ENCODE measurements at regions not wholly inside any gene's neighbourhood (a gene's known extent, or its start where the extent isn't known, plus 50 kb on each side); places are given as distances from the start of the nearest gene placed in this dataset.
"Not testable (repeated sequence)": the region's sequence is repeated elsewhere in the genome, so short reads cannot be mapped to it uniquely, and the experiment has no call there.

DNA sequence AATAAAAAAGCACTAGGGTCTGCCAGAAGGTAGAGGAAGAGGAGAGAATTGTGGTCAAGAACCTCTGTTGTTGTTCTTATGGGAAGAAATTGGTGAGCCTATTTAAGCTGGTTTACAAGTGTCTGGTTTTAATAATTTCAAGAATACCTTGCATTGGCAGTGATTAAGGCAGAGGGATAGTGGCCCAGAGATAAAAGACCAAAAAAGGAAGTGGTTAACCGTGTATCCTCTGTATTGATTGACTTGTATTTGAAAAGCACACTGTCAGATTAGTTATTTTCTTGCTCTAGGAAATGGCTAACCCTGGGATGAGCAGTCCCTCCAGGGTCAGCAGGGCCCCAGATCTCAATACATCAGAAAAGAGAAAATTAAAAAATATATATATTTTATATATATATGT lies 190.1 kb downstream of the SPIN4 start:
- H3K27ac Mint-ChIP-seq (ENCODE audit: unreplicated experiment); H3K27me3 Mint-ChIP-seq (ENCODE audit: low read depth); H3K4me1 Mint-ChIP-seq; H3K36me3 Mint-ChIP-seq (ENCODE audit: low read depth); H3K9me3 Mint-ChIP-seq; H3K4me3 Mint-ChIP-seq; DNase-seq (ENCODE audit: low read depth, low spot score): not testable (repeated sequence)

DNA sequence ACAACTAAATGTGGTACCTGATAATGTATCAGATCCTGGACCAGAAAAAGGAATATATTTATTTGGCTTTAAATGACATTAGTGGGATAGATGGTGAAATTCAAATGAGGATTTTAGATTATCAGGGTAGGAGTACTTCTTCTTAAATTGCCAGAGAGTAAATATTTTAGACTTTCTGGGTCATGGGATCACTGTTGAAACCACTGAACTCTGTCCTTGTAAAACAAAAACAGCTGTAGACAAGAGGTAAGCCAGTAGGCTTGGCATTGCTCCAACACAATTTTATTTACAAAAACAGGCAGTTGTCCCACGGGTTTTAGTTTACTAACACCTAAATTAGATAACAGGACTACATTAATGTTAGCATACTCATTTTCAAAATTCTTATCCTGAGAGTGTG lies 190.8 kb downstream of the SPIN4 start:
- H3K9me3 Mint-ChIP-seq; H3K27ac Mint-ChIP-seq (ENCODE audit: unreplicated experiment); H3K4me1 Mint-ChIP-seq; H3K4me3 Mint-ChIP-seq; DNase-seq (ENCODE audit: low read depth, low spot score); H3K36me3 Mint-ChIP-seq (ENCODE audit: low read depth); H3K27me3 Mint-ChIP-seq (ENCODE audit: low read depth): not testable (repeated sequence)

- not testable (repeated sequence) for H3K36me3 Mint-ChIP-seq (ENCODE audit: low read depth); DNase-seq (ENCODE audit: low read depth, low spot score); H3K27me3 Mint-ChIP-seq (ENCODE audit: low read depth); H3K4me1 Mint-ChIP-seq; H3K9me3 Mint-ChIP-seq; H3K27ac Mint-ChIP-seq (ENCODE audit: unreplicated experiment); H3K4me3 Mint-ChIP-seq
These were observed 205.6 kb downstream of the SPIN4 start for GRCh38 chrX:63145526-63145925.

DNA sequence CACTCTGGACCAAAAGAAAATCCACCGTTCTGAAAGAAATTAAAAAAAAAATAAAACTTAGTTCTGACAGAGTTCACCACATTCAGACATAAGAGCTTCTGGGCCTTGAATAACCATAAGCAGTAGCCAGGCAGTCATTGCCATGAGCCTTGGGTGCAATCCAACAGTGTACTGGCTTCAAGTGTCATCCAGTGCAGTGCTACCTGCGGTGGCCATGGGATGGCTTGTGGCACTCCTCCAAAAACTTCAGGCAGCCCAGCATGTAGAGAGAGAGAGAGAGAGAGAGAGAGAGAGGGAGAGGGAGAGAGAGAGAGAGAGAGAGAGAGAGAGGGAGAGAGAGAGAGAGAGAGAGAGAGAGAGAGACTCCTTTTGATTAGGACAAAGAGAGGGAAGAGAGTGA lies 208.5 kb downstream of the SPIN4 start:
- H3K36me3 Mint-ChIP-seq (ENCODE audit: low read depth); DNase-seq (ENCODE audit: low read depth, low spot score); H3K9me3 Mint-ChIP-seq; H3K27ac Mint-ChIP-seq (ENCODE audit: unreplicated experiment); H3K27me3 Mint-ChIP-seq (ENCODE audit: low read depth); H3K4me3 Mint-ChIP-seq; H3K4me1 Mint-ChIP-seq: not testable (repeated sequence)

- not testable (repeated sequence) for H3K4me3 Mint-ChIP-seq; H3K4me1 Mint-ChIP-seq; H3K27ac Mint-ChIP-seq (ENCODE audit: unreplicated experiment); H3K9me3 Mint-ChIP-seq; H3K27me3 Mint-ChIP-seq (ENCODE audit: low read depth); H3K36me3 Mint-ChIP-seq (ENCODE audit: low read depth); DNase-seq (ENCODE audit: low read depth, low spot score)
These were observed 215.3 kb downstream of the SPIN4 start for GRCh38 chrX:63135859-63136258.

DNA sequence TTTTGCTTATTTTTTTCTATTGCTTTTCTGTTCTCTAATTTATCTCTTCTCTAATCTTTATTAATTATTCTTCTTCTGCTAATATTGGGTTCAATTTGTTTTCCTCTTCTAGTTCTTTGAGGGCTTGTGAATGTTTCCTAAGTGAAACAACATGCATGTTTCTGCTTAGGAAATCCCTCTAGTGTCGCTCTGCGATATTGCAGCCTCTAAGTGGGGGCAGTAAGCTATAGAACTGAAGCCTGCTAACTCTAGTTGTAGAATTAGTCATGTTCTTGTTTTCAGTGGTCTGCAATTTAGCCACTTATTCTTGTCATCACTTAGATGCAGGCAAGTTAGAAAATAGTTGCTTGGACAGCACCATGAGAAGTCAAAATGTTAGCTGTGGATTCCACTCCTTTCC lies 222.6 kb downstream of the SPIN4 start:
- TF ChIP-seq, protein P1, sequence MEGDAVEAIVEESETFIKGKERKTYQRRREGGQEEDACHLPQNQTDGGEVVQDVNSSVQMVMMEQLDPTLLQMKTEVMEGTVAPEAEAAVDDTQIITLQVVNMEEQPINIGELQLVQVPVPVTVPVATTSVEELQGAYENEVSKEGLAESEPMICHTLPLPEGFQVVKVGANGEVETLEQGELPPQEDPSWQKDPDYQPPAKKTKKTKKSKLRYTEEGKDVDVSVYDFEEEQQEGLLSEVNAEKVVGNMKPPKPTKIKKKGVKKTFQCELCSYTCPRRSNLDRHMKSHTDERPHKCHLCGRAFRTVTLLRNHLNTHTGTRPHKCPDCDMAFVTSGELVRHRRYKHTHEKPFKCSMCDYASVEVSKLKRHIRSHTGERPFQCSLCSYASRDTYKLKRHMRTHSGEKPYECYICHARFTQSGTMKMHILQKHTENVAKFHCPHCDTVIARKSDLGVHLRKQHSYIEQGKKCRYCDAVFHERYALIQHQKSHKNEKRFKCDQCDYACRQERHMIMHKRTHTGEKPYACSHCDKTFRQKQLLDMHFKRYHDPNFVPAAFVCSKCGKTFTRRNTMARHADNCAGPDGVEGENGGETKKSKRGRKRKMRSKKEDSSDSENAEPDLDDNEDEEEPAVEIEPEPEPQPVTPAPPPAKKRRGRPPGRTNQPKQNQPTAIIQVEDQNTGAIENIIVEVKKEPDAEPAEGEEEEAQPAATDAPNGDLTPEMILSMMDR (conservative IDR thresholded peaks at IDR 0.05): peak; percentile 40
- Mint-ChIP-seq H3K9me3 (peaks cover 13% of the 10 kb centered on the region), H3K27me3 (ENCODE audit: low read depth) (no peaks in the 10 kb centered on the region), H3K4me1 (no peaks in the 10 kb centered on the region), H3K27ac (ENCODE audit: unreplicated experiment) (no peak overlapping the region), H3K4me3 (no peak overlapping the region), H3K36me3 (ENCODE audit: low read depth) (peaks cover 3% of the 10 kb centered on the region)
- DNase-seq (ENCODE audit: low read depth, low spot score): no peak

GRCh38 chrX:63115196-63115595 lies 235.9 kb downstream of the SPIN4 start:
- Mint-ChIP-seq H3K4me1 (no peaks in the 10 kb centered on the region), H3K36me3 (ENCODE audit: low read depth) (peaks cover 3% of the 10 kb centered on the region), H3K27ac (ENCODE audit: unreplicated experiment) (no peak overlapping the region), H3K9me3 (peaks cover 18% of the 10 kb centered on the region), H3K4me3 (no peak overlapping the region), H3K27me3 (ENCODE audit: low read depth) (no peaks in the 10 kb centered on the region)
- DNase-seq (ENCODE audit: low read depth, low spot score): no peak
- TF ChIP-seq, protein P1 (conservative IDR thresholded peaks at IDR 0.05): no peak

DNA sequence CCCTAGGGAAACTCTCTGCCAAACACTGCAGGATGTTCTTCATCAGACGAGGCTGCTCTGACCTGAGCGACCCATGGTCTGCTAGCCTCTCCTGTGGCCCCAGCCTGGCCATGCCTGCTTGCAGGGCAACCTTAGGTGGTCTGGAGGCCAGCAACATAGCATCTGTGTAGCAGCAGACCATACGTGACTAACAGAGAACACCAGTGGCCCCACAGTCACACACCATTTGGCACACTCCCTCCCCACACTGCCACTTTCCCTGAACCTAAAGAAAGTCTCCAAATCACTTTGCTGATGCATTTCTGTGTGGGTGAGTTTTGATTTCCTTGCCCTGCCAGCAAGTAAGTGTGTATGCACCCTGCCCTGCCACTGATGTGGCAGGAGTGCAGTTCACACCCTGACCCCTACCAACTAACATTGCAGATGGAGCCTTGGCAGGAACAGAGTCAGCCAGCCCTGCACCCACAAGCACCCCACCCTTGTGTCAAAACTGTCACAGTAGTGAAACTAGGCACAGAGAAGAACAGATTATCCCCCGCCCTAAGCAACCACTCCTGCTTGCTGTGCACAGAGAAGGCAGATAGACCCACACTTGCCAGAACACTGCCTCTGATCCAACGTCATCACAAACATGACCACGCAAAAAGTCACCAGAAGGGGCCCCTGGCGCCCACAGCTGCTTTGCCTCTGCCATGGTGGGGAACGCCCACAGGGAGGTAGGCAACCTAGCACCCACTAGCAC lies 249.1 kb downstream of the SPIN4 start:
- Mint-ChIP-seq H3K9me3 (peaks cover 22% of the 10 kb centered on the region), H3K36me3 (ENCODE audit: low read depth) (peaks cover 4% of the 10 kb centered on the region), H3K27ac (ENCODE audit: unreplicated experiment) (no peak overlapping the region)

More for the DNA sequence above, 249.1 kb downstream of the SPIN4 start:
- Mint-ChIP-seq H3K4me1 (no peaks in the 10 kb centered on the region), H3K27me3 (ENCODE audit: low read depth) (no peaks in the 10 kb centered on the region), H3K4me3 (no peak overlapping the region)
- no peak for DNase-seq (ENCODE audit: low read depth, low spot score)
- TF ChIP-seq, protein P1 (conservative IDR thresholded peaks at IDR 0.05): no peak
